DND-41 (cell line): ENCODE measurements at regions not wholly inside any gene's neighbourhood (a gene's known extent, or its start where the extent isn't known, plus 50 kb on each side); places are given as distances from the start of the nearest gene placed in this dataset.

ENCODE experiments used
- ATAC-seq: fragments of 200-7000 bp; cut with Tn5 transposase; 3 replicates; pipeline ENCODE4 v1.9.1; 2021; ENCODE audit warnings: low read depth; ENCODE audit not compliant: insufficient read depth
- DNase-seq: peaks from one replicate; pipeline ENCODE4 v3.0.0-alpha.2; 2020
- H2AFZ ChIP-seq: 2 replicates; pipeline ENCODE4 v1.6.0; 2012; ENCODE audit warnings: low read depth, low read length
- H3K27ac ChIP-seq: 2 replicates; pipeline ENCODE4 v1.5.1; 2012; ENCODE audit warnings: low read length, inconsistent platforms
- H3K27me3 ChIP-seq: fragments of 200-600 bp; sonication (generic); 2 replicates; pipeline ENCODE4 v1.6.0; 2012; ENCODE audit warnings: low read length, mild to moderate bottlenecking, inconsistent platforms; ENCODE audit not compliant: insufficient read depth, poor library complexity
- H3K36me3 ChIP-seq: 2 replicates; pipeline ENCODE4 v1.5.1; 2012; ENCODE audit warnings: low read length, inconsistent platforms; ENCODE audit not compliant: insufficient read depth
- H3K4me1 ChIP-seq: 2 replicates; pipeline ENCODE4 v1.5.1; 2012; ENCODE audit warnings: mild to moderate bottlenecking, low read length; ENCODE audit not compliant: insufficient read depth
- H3K4me2 ChIP-seq: 2 replicates; pipeline ENCODE4 v1.6.0; 2012; ENCODE audit warnings: mild to moderate bottlenecking, moderate library complexity, low read length, inconsistent platforms; ENCODE audit not compliant: insufficient read depth
- H3K4me3 ChIP-seq, 2 experiments: fragments of 200-600 bp in 1 of 2; shearing (Covaris generic) in 1 of 2; 2 replicates each; pipeline ENCODE4 v1.5.1; 2012 to 2016; ENCODE audit warnings: inconsistent platforms in 2 of 2, low read length in 2 of 2, mild to moderate bottlenecking in 2 of 2, low read depth in 1 of 2, moderate library complexity in 1 of 2
- H3K79me2 ChIP-seq: 2 replicates; pipeline ENCODE4 v1.6.0; 2012; ENCODE audit warnings: low read length, inconsistent platforms; ENCODE audit not compliant: insufficient read depth
- H3K9ac ChIP-seq: 2 replicates; pipeline ENCODE4 v1.6.0; 2012; ENCODE audit warnings: low read depth, mild to moderate bottlenecking, inconsistent platforms, low read length, moderate library complexity
- H3K9me3 ChIP-seq: 2 replicates; pipeline ENCODE4 v1.5.1; 2012; ENCODE audit warnings: low read length, moderate library complexity, mild to moderate bottlenecking, inconsistent platforms; ENCODE audit not compliant: insufficient read depth, severe bottlenecking
- H4K20me1 ChIP-seq: 2 replicates; pipeline ENCODE4 v1.6.0; 2012; ENCODE audit warnings: low read length; ENCODE audit not compliant: insufficient read depth
- CTCF ChIP-seq: IDR thresholded peaks from 2 replicates; pipeline ENCODE4 v1.5.1; 2012; ENCODE audit warnings: borderline replicate concordance, low read length, moderate library complexity, mild to moderate bottlenecking; ENCODE audit not compliant: poor library complexity, severe bottlenecking; ENCODE audit errors: extremely low read depth
- EZH2 ChIP-seq: IDR thresholded peaks from 3 replicates; pipeline ENCODE4 v1.6.1; 2012; ENCODE audit warnings: borderline replicate concordance, low read depth, mild to moderate bottlenecking, moderate library complexity, low read length, inconsistent platforms; ENCODE audit not compliant: severe bottlenecking

- H3K4me3 ChIP-seq, result no peak overlapping the region
- no peaks in the 10 kb centered on the region for H4K20me1 ChIP-seq
- no peak for DNase-seq
- H3K27me3 ChIP-seq, result no peaks in the 10 kb centered on the region
- no peak for TF ChIP-seq CTCF
- no peak overlapping the region for H3K9ac ChIP-seq
- H3K9me3 ChIP-seq, result no peaks in the 10 kb centered on the region
- H3K79me2 ChIP-seq, result no peaks in the 10 kb centered on the region
- no peak overlapping the region for H3K4me2 ChIP-seq
- 0 out of 2 replicates have a peak overlapping the region, but pooled peaks have one; percentile 2 for H3K27ac ChIP-seq
- H3K36me3 ChIP-seq, result no peaks in the 10 kb centered on the region
- ATAC-seq, result no peak
- H3K4me1 ChIP-seq, result peaks cover 26% of the 10 kb centered on the region
- no peak overlapping the region; the same call in 1 of the 2 replicates for H2AFZ ChIP-seq
These were observed 292.0 kb upstream of the ZNF608 start for GRCh38 chr5:125038477-125038876.

GRCh38 chr5:125041798-125042197 is 295.4 kb upstream of the ZNF608 start:
- no peaks in the 10 kb centered on the region for H3K79me2 ChIP-seq
- no peaks in the 10 kb centered on the region for H3K9me3 ChIP-seq
- H3K27me3 ChIP-seq, result no peaks in the 10 kb centered on the region
- H3K4me1 ChIP-seq, result peaks cover 12% of the 10 kb centered on the region
- no peak overlapping the region for H2AFZ ChIP-seq
- no peak overlapping the region for H3K4me3 ChIP-seq
- ATAC-seq, result no peak
- no peak overlapping the region for H3K9ac ChIP-seq
- no peak overlapping the region for H3K27ac ChIP-seq
- H3K4me2 ChIP-seq, result no peak overlapping the region
- TF ChIP-seq EZH2 (no peak), CTCF (no peak)
- DNase-seq, result no peak
- H3K36me3 ChIP-seq, result no peaks in the 10 kb centered on the region
- H4K20me1 ChIP-seq, result no peaks in the 10 kb centered on the region

GRCh38 chr5:125042261-125042890 is 295.9 kb upstream of the ZNF608 start:
- Histone ChIP-seq H3K27me3 (no peaks in the 10 kb centered on the region), H3K79me2 (no peaks in the 10 kb centered on the region), H3K4me3 (no peak overlapping the region), H3K9me3 (no peaks in the 10 kb centered on the region), H4K20me1 (no peaks in the 10 kb centered on the region), H3K4me2 (no peak overlapping the region), H3K4me1 (peaks cover 7% of the 10 kb centered on the region), H3K36me3 (no peaks in the 10 kb centered on the region), H3K9ac (no peak overlapping the region), H3K27ac (no peak overlapping the region), H2AFZ (no peak overlapping the region)
- DNase-seq (no peak), ATAC-seq (no peak)
- TF ChIP-seq CTCF (no peak), EZH2 (no peak)
